ENCODE measurements at regions not wholly inside any gene's neighbourhood (a gene's known extent, or its start where the extent isn't known, plus 50 kb on each side); places are given as distances from the start of the nearest gene placed in this dataset.

GRCh38 chr6:105494688-105495087, 91.8 kb upstream of the PREP start:
- intact Hi-C loops (cut with DNase I): no loop called here
- no peak overlapping the region for H3K4me3 ChIP-seq (replicated peaks in 1 of 3)
- peaks cover 17 to 35% of the 10 kb centered on the region in 2 donors for H3K4me1 ChIP-seq
- 86 to 92% methylated on average over 5 of the region's 5 CpGs for WGBS, 2 donors
- TF ChIP-seq CTCF (IDR thresholded peaks at IDR 0.05) (no peak), POLR2A (IDR thresholded peaks at IDR 0.05) (no peak)
- no peaks in the 10 kb centered on the region for H3K36me3 ChIP-seq
- H3K27me3 ChIP-seq: no peaks in the 10 kb centered on the region
- no peaks in the 10 kb centered on the region for H3K9me3 ChIP-seq
- no peak for DNase-seq
- no peak overlapping the region for H3K27ac ChIP-seq

- TF ChIP-seq CTCF (IDR thresholded peaks at IDR 0.05) (no peak), POLR2A (IDR thresholded peaks at IDR 0.05) (no peak)
- H3K36me3 ChIP-seq: no peaks in the 10 kb centered on the region
- intact Hi-C loops (cut with DNase I): no loop called here
Measured at GRCh38 chr6:105493736-105494135, 90.9 kb upstream of the PREP start.

GRCh38 chr6:105492706-105493673, 90.1 kb upstream of the PREP start:
- Histone ChIP-seq H3K4me3 (replicated peaks in 1 of 3) (no peak overlapping the region), H3K36me3 (no peaks in the 10 kb centered on the region), H3K27ac (peak overlapping the region in 2 of 3 donors; percentile 18 to 51), H3K27me3 (no peaks in the 10 kb centered on the region), H3K9me3 (no peaks in the 10 kb centered on the region), H3K4me1 (peaks cover 17 to 35% of the 10 kb centered on the region in 2 donors)
- TF ChIP-seq CTCF (IDR thresholded peaks at IDR 0.05) (no peak), POLR2A (IDR thresholded peaks at IDR 0.05) (no peak)
- intact Hi-C loops (cut with DNase I): no loop called here
- peak in 1 of 2 donors; percentile 7 for DNase-seq

More at GRCh38 chr6:105493736-105494135, 90.9 kb upstream of the PREP start:
- DNase-seq: no peak
- Histone ChIP-seq H3K4me1 (peaks cover 17 to 35% of the 10 kb centered on the region in 2 donors), H3K9me3 (no peaks in the 10 kb centered on the region), H3K27ac (peak overlapping the region in 1 of 3 donors; percentile 18), H3K27me3 (no peaks in the 10 kb centered on the region), H3K4me3 (replicated peaks in 1 of 3) (no peak overlapping the region)
- 9 to 16% methylated on average over 2 of the region's 2 CpGs for WGBS, 2 donors

GRCh38 chr6:105489216-105489530, 86.3 kb upstream of the PREP start:
- no peaks in the 10 kb centered on the region for H3K36me3 ChIP-seq
- H3K9me3 ChIP-seq: no peaks in the 10 kb centered on the region
- WGBS, 2 donors: 83 to 92% methylated on average over 2 of the region's 2 CpGs
- no peak for DNase-seq
- no peaks in the 10 kb centered on the region for H3K27me3 ChIP-seq
- H3K4me3 ChIP-seq (replicated peaks in 1 of 3): no peak overlapping the region
- peaks cover 15 to 19% of the 10 kb centered on the region in 2 donors for H3K4me1 ChIP-seq
- intact Hi-C loops (cut with DNase I): no loop called here
- peak overlapping the region in 1 of 3 donors; percentile 11 for H3K27ac ChIP-seq
- no peak for TF ChIP-seq POLR2A (IDR thresholded peaks at IDR 0.05)

- peaks cover 10 to 14% of the 10 kb centered on the region in 2 donors for H3K4me1 ChIP-seq
Measured at GRCh38 chr6:105488516-105489215, 85.8 kb upstream of the PREP start.

More at GRCh38 chr6:105488516-105489215, 85.8 kb upstream of the PREP start:
- Histone ChIP-seq H3K9me3 (no peaks in the 10 kb centered on the region), H3K27ac (peak overlapping the region in 1 of 3 donors; percentile 11), H3K36me3 (no peaks in the 10 kb centered on the region), H3K27me3 (no peaks in the 10 kb centered on the region), H3K4me3 (replicated peaks in 1 of 3) (no peak overlapping the region)
- WGBS, 2 donors: 68 to 70% methylated on average over 8 of the region's 8 CpGs
- TF ChIP-seq CTCF (IDR thresholded peaks at IDR 0.05): no peak
- TF ChIP-seq POLR2A (IDR thresholded peaks at IDR 0.05): no peak
- DNase-seq: no peak
- intact Hi-C loops (cut with DNase I): no loop called here

Data from thyroid gland (tissue), 4 donors.